ENCODE measurements at regions not wholly inside any gene's neighbourhood (a gene's known extent, or its start where the extent isn't known, plus 50 kb on each side); places are given as distances from the start of the nearest gene placed in this dataset.

GRCh38 chr4:53863158-53863557, 201.2 kb downstream of the CHIC2 start:
- H3K27ac Mint-ChIP-seq: no peak overlapping the region
- H3K9me3 Mint-ChIP-seq (ENCODE audit: insufficient read depth): no peaks in the 10 kb centered on the region
- H3K4me3 Mint-ChIP-seq: no peak overlapping the region
- no peak for DNase-seq
- ChIA-PET POLR2A (interaction anchor here (0.8 kb wide), 1 partner anchor 50 kb away, joined by 3 read pairs; no protein-coding TSS in a partner anchor), CTCF (no interaction called here)
- no peaks in the 10 kb centered on the region for H3K4me1 Mint-ChIP-seq (ENCODE audit: low read depth)
- H3K27me3 Mint-ChIP-seq (ENCODE audit: low read depth): peaks cover 10% of the 10 kb centered on the region
- ATAC-seq: no peak
- no peaks in the 10 kb centered on the region for H3K36me3 Mint-ChIP-seq (ENCODE audit: low read depth)

- POLR2A ChIA-PET: interaction anchor here (0.8 kb wide), 1 partner anchor 48 kb away, joined by 3 read pairs; no protein-coding TSS in a partner anchor
- H3K4me1 Mint-ChIP-seq (ENCODE audit: low read depth): no peaks in the 10 kb centered on the region
- H3K4me3 Mint-ChIP-seq: no peak overlapping the region
- CTCF ChIA-PET: no interaction called here
- DNase-seq: no peak
- no peak overlapping the region for H3K27ac Mint-ChIP-seq
- H3K27me3 Mint-ChIP-seq (ENCODE audit: low read depth): peaks cover 10% of the 10 kb centered on the region
- no peaks in the 10 kb centered on the region for H3K36me3 Mint-ChIP-seq (ENCODE audit: low read depth)
- ATAC-seq: no peak
- no peaks in the 10 kb centered on the region for H3K9me3 Mint-ChIP-seq (ENCODE audit: insufficient read depth)
Observed at GRCh38 chr4:53861856-53862610, 202.4 kb downstream of the CHIC2 start.

- CTCF ChIA-PET: interaction anchor here (1.0 kb wide), 1 partner anchor 375 kb away, joined by 3 read pairs; no protein-coding TSS in a partner anchor
- H3K9me3 Mint-ChIP-seq (ENCODE audit: insufficient read depth): no peaks in the 10 kb centered on the region
Observed at GRCh38 chr4:53859305-53859704, 205.1 kb downstream of the CHIC2 start.

GRCh38 chr4:53858744-53859143, 205.7 kb downstream of the CHIC2 start:
- no peaks in the 10 kb centered on the region for H3K4me1 Mint-ChIP-seq (ENCODE audit: low read depth)
- H3K9me3 Mint-ChIP-seq (ENCODE audit: insufficient read depth): no peaks in the 10 kb centered on the region
- no peak for ATAC-seq
- no peak overlapping the region for H3K27ac Mint-ChIP-seq
- H3K4me3 Mint-ChIP-seq: no peak overlapping the region
- ChIA-PET CTCF (interaction anchor here (1.0 kb wide), 1 partner anchor 375 kb away, joined by 3 read pairs; no protein-coding TSS in a partner anchor), POLR2A (no interaction called here)
- DNase-seq: no peak
- peaks cover 13% of the 10 kb centered on the region for H3K27me3 Mint-ChIP-seq (ENCODE audit: low read depth)
- H3K36me3 Mint-ChIP-seq (ENCODE audit: low read depth): no peaks in the 10 kb centered on the region

More at GRCh38 chr4:53859305-53859704, 205.1 kb downstream of the CHIC2 start:
- no peak overlapping the region for H3K4me3 Mint-ChIP-seq
- H3K27ac Mint-ChIP-seq: no peak overlapping the region
- no peaks in the 10 kb centered on the region for H3K4me1 Mint-ChIP-seq (ENCODE audit: low read depth)
- ATAC-seq (no peak), DNase-seq (no peak)
- no peaks in the 10 kb centered on the region for H3K36me3 Mint-ChIP-seq (ENCODE audit: low read depth)
- POLR2A ChIA-PET: no interaction called here
- peaks cover 13% of the 10 kb centered on the region for H3K27me3 Mint-ChIP-seq (ENCODE audit: low read depth)

- peaks cover 8% of the 10 kb centered on the region for H3K27me3 Mint-ChIP-seq (ENCODE audit: low read depth)
- no peak overlapping the region for H3K27ac Mint-ChIP-seq
- no peaks in the 10 kb centered on the region for H3K4me1 Mint-ChIP-seq (ENCODE audit: low read depth)
- H3K36me3 Mint-ChIP-seq (ENCODE audit: low read depth): no peaks in the 10 kb centered on the region
- ATAC-seq: no peak
- ChIA-PET CTCF (no interaction called here), POLR2A (no interaction called here)
- no peak for DNase-seq
- no peak overlapping the region for H3K4me3 Mint-ChIP-seq
- no peaks in the 10 kb centered on the region for H3K9me3 Mint-ChIP-seq (ENCODE audit: insufficient read depth)
Observed at GRCh38 chr4:53855581-53856250, 208.7 kb downstream of the CHIC2 start.

- Mint-ChIP-seq H3K4me1 (ENCODE audit: low read depth) (no peaks in the 10 kb centered on the region), H3K27ac (no peak overlapping the region), H3K27me3 (ENCODE audit: low read depth) (peaks cover 7% of the 10 kb centered on the region), H3K36me3 (ENCODE audit: low read depth) (no peaks in the 10 kb centered on the region), H3K9me3 (ENCODE audit: insufficient read depth) (no peaks in the 10 kb centered on the region), H3K4me3 (no peak overlapping the region)
- ATAC-seq: no peak
- no peak for DNase-seq
- CTCF ChIA-PET: no interaction called here
- POLR2A ChIA-PET: no interaction called here
Observed at GRCh38 chr4:53854991-53855568, 209.3 kb downstream of the CHIC2 start.

GRCh38 chr4:53852343-53852742, 212.1 kb downstream of the CHIC2 start:
- CTCF ChIA-PET: no interaction called here
- no peaks in the 10 kb centered on the region for H3K36me3 Mint-ChIP-seq (ENCODE audit: low read depth)
- POLR2A ChIA-PET: no interaction called here
- peaks cover 4% of the 10 kb centered on the region for H3K27me3 Mint-ChIP-seq (ENCODE audit: low read depth)
- no peaks in the 10 kb centered on the region for H3K9me3 Mint-ChIP-seq (ENCODE audit: insufficient read depth)
- no peaks in the 10 kb centered on the region for H3K4me1 Mint-ChIP-seq (ENCODE audit: low read depth)
- H3K27ac Mint-ChIP-seq: no peak overlapping the region
- ATAC-seq (no peak), DNase-seq (no peak)
- no peak overlapping the region for H3K4me3 Mint-ChIP-seq

GRCh38 chr4:53847965-53848364, 216.4 kb downstream of the CHIC2 start:
- Mint-ChIP-seq H3K27me3 (ENCODE audit: low read depth) (no peaks in the 10 kb centered on the region), H3K4me3 (no peak overlapping the region), H3K27ac (no peak overlapping the region), H3K36me3 (ENCODE audit: low read depth) (no peaks in the 10 kb centered on the region), H3K4me1 (ENCODE audit: low read depth) (no peaks in the 10 kb centered on the region), H3K9me3 (ENCODE audit: insufficient read depth) (no peaks in the 10 kb centered on the region)
- ChIA-PET POLR2A (no interaction called here), CTCF (no interaction called here)
- ATAC-seq (no peak), DNase-seq (no peak)

- Mint-ChIP-seq H3K27me3 (ENCODE audit: low read depth) (no peaks in the 10 kb centered on the region), H3K4me3 (no peak overlapping the region), H3K4me1 (ENCODE audit: low read depth) (no peaks in the 10 kb centered on the region), H3K36me3 (ENCODE audit: low read depth) (no peaks in the 10 kb centered on the region), H3K27ac (no peak overlapping the region), H3K9me3 (ENCODE audit: insufficient read depth) (no peaks in the 10 kb centered on the region)
- no peak for DNase-seq
- ChIA-PET POLR2A (no interaction called here), CTCF (interaction anchor here (0.8 to 1.0 kb wide), 2 partner anchors 389 kb away, joined by 3 read pairs; no protein-coding TSS in a partner anchor)
- no peak for ATAC-seq
Observed at GRCh38 chr4:53844551-53844950, 219.9 kb downstream of the CHIC2 start.

- Mint-ChIP-seq H3K27me3 (ENCODE audit: low read depth) (no peaks in the 10 kb centered on the region), H3K4me1 (ENCODE audit: low read depth) (no peaks in the 10 kb centered on the region), H3K36me3 (ENCODE audit: low read depth) (no peaks in the 10 kb centered on the region), H3K4me3 (no peak overlapping the region), H3K9me3 (ENCODE audit: insufficient read depth) (no peaks in the 10 kb centered on the region), H3K27ac (no peak overlapping the region)
- DNase-seq: no peak
- POLR2A ChIA-PET: no interaction called here
- CTCF ChIA-PET: interaction anchor here (1.0 kb wide), 1 partner anchor 390 kb away, joined by 3 read pairs; no protein-coding TSS in a partner anchor
- ATAC-seq: no peak
Observed at GRCh38 chr4:53844133-53844532, 220.3 kb downstream of the CHIC2 start.

- Mint-ChIP-seq H3K9me3 (ENCODE audit: insufficient read depth) (no peaks in the 10 kb centered on the region), H3K27me3 (ENCODE audit: low read depth) (no peaks in the 10 kb centered on the region), H3K36me3 (ENCODE audit: low read depth) (no peaks in the 10 kb centered on the region), H3K4me1 (ENCODE audit: low read depth) (no peaks in the 10 kb centered on the region), H3K4me3 (no peak overlapping the region), H3K27ac (no peak overlapping the region)
- ATAC-seq (no peak), DNase-seq (no peak)
- ChIA-PET POLR2A (no interaction called here), CTCF (no interaction called here)
Observed at GRCh38 chr4:53841711-53842110, 222.7 kb downstream of the CHIC2 start.

GRCh38 chr4:53840643-53841042, 223.8 kb downstream of the CHIC2 start:
- ChIA-PET POLR2A (no interaction called here), CTCF (no interaction called here)
- no peak overlapping the region for H3K27ac Mint-ChIP-seq
- H3K9me3 Mint-ChIP-seq (ENCODE audit: insufficient read depth): no peaks in the 10 kb centered on the region
- no peaks in the 10 kb centered on the region for H3K36me3 Mint-ChIP-seq (ENCODE audit: low read depth)
- ATAC-seq: no peak
- no peaks in the 10 kb centered on the region for H3K4me1 Mint-ChIP-seq (ENCODE audit: low read depth)
- DNase-seq: no peak
- no peak overlapping the region for H3K4me3 Mint-ChIP-seq
- no peaks in the 10 kb centered on the region for H3K27me3 Mint-ChIP-seq (ENCODE audit: low read depth)
